Gastroesophageal sphincter (tissue), 4 donors: ENCODE measurements at regions not wholly inside any gene's neighbourhood (a gene's known extent, or its start where the extent isn't known, plus 50 kb on each side); places are given as distances from the start of the nearest gene placed in this dataset.

Experiments
- ATAC-seq: fragments of 150-250 bp; one replicate; pipeline ENCODE4 v1.9.1; 2016; ENCODE audit warnings: mild to moderate bottlenecking, moderate library complexity
- H3K27ac ChIP-seq, 4 donors: fragments of 200-600 bp; sonication (generic) in 3 of 4; 1 replicate in 3 of 4; 2 replicates in 1 of 4; pipeline ENCODE4 v1.5.1; 2016 to 2019
- H3K27me3 ChIP-seq: fragments of 200-600 bp; sonication (generic); one replicate; pipeline ENCODE4 v1.5.1; 2019
- H3K36me3 ChIP-seq, 2 donors: fragments of 200-600 bp; sonication (generic); one replicate each; pipeline ENCODE4 v1.5.1; 2019; ENCODE audit warnings: control low read depth in 1 of 2
- H3K4me1 ChIP-seq, 3 donors: fragments of 200-600 bp; sonication (generic); 1 replicate in 2 of 3; 2 replicates in 1 of 3; pipeline ENCODE4 v1.5.1; 2016 to 2019; ENCODE audit warnings: control low read depth in 2 of 3
- H3K4me3 ChIP-seq, 2 donors: fragments of 200-600 bp; sonication (generic); one replicate each; pipeline ENCODE4 v1.5.1; 2019; ENCODE audit warnings: mild to moderate bottlenecking in 1 of 2, moderate library complexity in 1 of 2
- H3K9me3 ChIP-seq, 3 donors: fragments of 200-600 bp; sonication (generic); one replicate each; pipeline ENCODE4 v1.5.1; 2017 to 2019; ENCODE audit warnings: control low read depth in 2 of 3
- EP300 ChIP-seq: sonication (generic); formaldehyde crosslinking; IDR thresholded peaks from one replicate; pipeline ENCODE4 v1.6.1; 2017; ENCODE audit warnings: antibody characterized with exemption, mild to moderate bottlenecking
- POLR2A ChIP-seq, 2 donors: fragments of 450-650 bp; IDR thresholded peaks; one replicate each; pipeline ENCODE4 v1.6.1; 2017; ENCODE audit warnings: antibody characterized with exemption in 2 of 2, mild to moderate bottlenecking in 2 of 2, moderate library complexity in 1 of 2
- POLR2AphosphoS5 ChIP-seq: sonication (generic); formaldehyde crosslinking; IDR thresholded peaks from one replicate; pipeline ENCODE4 v1.6.1; 2017; ENCODE audit warnings: antibody characterized with exemption
- WGBS, 2 donors: methylation state at CpG; one replicate each; pipeline ENCODE4 v1.1.5; 2018; ENCODE audit warnings: low coverage in 1 of 2; 5-methylcytosine and 5-hydroxymethylcytosine counted together
- TF ChIP-seq, protein P1 (sequence below), 4 experiments: fragments of 200-600 bp in 2 of 4; fragments of 450-650 bp in 2 of 4; sonication (generic) in 1 of 4; IDR thresholded peaks; one replicate each; pipeline ENCODE4 v1.5.1; 2017 to 2019; ENCODE audit warnings: antibody characterized with exemption in 4 of 4, mild to moderate bottlenecking in 2 of 4, moderate library complexity in 2 of 4

DNA sequence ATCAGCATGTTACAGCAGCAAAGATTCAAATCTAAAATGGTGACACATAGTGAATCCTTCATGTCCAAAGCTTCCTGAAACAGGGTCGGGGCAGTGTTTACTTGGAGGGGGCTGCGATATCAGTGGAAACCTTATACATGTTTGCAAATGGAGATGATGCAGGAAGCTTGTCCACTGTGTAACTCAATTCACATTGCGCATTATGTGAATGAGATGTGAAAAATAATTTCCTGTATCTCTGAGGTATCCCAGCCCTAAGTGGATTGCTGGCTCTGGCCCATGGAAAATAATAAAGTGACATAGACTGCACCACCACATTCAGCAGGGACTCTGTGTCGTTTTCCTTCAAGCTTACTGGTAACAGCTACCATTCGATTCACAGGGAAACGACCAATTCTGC lies 505.5 kb downstream of the GALR1 start:
- WGBS, 2 donors = 57 to 64% methylated on average over 6 of the region's 6 CpGs

DNA sequence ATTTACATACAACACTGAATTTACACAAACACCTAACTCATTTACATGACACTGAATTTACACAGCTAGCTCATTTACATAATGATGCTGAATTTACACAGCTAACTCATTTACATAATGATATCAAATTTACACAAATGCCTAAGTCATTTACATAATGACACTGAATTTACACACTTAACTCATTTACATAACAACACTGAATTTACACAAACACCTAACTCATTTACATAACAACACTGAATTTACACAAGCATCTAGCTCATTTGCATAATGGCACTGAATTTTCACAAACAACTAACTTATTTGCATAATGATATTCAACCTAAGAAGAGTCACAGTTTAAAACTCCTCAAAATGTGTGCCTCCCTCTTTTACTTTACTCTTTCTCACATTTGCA lies 511.7 kb downstream of the GALR1 start:
- TF ChIP-seq EP300 = no peak
- TF ChIP-seq POLR2A (IDR thresholded peaks at IDR 0.05) = no peak
- no peak for TF ChIP-seq POLR2AphosphoS5
- TF ChIP-seq, protein P1, sequence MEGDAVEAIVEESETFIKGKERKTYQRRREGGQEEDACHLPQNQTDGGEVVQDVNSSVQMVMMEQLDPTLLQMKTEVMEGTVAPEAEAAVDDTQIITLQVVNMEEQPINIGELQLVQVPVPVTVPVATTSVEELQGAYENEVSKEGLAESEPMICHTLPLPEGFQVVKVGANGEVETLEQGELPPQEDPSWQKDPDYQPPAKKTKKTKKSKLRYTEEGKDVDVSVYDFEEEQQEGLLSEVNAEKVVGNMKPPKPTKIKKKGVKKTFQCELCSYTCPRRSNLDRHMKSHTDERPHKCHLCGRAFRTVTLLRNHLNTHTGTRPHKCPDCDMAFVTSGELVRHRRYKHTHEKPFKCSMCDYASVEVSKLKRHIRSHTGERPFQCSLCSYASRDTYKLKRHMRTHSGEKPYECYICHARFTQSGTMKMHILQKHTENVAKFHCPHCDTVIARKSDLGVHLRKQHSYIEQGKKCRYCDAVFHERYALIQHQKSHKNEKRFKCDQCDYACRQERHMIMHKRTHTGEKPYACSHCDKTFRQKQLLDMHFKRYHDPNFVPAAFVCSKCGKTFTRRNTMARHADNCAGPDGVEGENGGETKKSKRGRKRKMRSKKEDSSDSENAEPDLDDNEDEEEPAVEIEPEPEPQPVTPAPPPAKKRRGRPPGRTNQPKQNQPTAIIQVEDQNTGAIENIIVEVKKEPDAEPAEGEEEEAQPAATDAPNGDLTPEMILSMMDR (IDR thresholded peaks at IDR 0.05) = no peak
- H3K27me3 ChIP-seq = peaks cover 17% of the 10 kb centered on the region
- H3K27ac ChIP-seq = no peak overlapping the region
- no peaks in the 10 kb centered on the region for H3K4me1 ChIP-seq
- H3K36me3 ChIP-seq = no peaks in the 10 kb centered on the region
- H3K4me3 ChIP-seq = no peak overlapping the region
- no peak for ATAC-seq
- no peaks in the 10 kb centered on the region for H3K9me3 ChIP-seq

More for the DNA sequence above, 505.5 kb downstream of the GALR1 start:
- Histone ChIP-seq H3K9me3 (no peaks in the 10 kb centered on the region), H3K4me1 (no peaks in the 10 kb centered on the region), H3K4me3 (no peak overlapping the region), H3K27ac (no peak overlapping the region), H3K27me3 (peaks cover 12% of the 10 kb centered on the region), H3K36me3 (no peaks in the 10 kb centered on the region)
- TF ChIP-seq POLR2A (IDR thresholded peaks at IDR 0.05) (no peak), POLR2AphosphoS5 (no peak), EP300 (no peak)
- TF ChIP-seq, protein P1 (IDR thresholded peaks at IDR 0.05) = no peak
- no peak for ATAC-seq

DNA sequence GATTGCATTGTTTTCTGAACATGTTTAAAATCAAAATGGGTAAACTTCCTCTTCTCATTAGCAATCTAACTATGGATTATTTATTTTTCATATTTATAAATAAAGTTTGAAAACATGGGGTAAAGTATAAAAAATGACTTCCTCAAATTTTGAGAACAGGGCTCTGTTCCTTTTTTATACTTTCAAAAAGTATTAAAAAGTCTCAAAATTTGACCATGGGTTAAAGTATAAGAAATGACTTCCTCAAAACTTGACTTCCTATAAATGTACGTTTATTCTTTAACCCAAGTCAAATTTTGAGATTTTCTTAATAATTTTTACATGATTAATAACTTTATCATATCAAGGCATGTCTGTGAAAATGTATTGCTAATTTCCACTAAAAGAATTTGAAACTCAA lies 512.4 kb downstream of the GALR1 start:
- Histone ChIP-seq H3K4me3 (no peak overlapping the region), H3K27ac (no peak overlapping the region), H3K36me3 (no peaks in the 10 kb centered on the region), H3K27me3 (peaks cover 23% of the 10 kb centered on the region), H3K4me1 (no peaks in the 10 kb centered on the region), H3K9me3 (no peaks in the 10 kb centered on the region)
- 50 to 57% methylated on average over 1 of the region's 1 CpG for WGBS, 2 donors
- no peak for ATAC-seq
- TF ChIP-seq POLR2A (IDR thresholded peaks at IDR 0.05) (no peak), EP300 (no peak), POLR2AphosphoS5 (no peak)
- TF ChIP-seq, protein P1 (IDR thresholded peaks at IDR 0.05) = no peak

DNA sequence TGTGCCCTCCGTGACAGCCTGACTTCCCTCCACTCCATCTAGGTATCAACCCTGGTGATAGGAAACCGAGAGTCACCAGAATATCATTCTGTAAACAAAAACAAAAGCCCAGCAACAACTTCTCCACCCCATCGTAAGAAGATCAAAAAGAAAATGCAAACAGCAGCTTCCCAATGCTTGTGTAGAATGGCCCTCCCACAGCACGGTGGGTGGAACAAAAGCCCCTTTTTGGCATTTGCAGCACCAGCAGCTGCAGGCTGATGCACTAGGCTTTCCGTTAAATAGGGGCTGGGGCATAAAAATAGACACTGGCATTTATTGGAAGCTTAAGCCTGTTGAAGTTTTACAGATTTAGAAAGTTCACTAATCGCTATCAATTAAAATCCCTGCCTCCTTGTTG lies 513.0 kb downstream of the GALR1 start:
- H3K4me1 ChIP-seq = no peaks in the 10 kb centered on the region
- ATAC-seq = no peak
- H3K9me3 ChIP-seq = no peaks in the 10 kb centered on the region
- H3K27me3 ChIP-seq = peaks cover 25% of the 10 kb centered on the region
- H3K27ac ChIP-seq = no peak overlapping the region
- no peak for TF ChIP-seq POLR2AphosphoS5
- TF ChIP-seq, protein P1 (IDR thresholded peaks at IDR 0.05) = no peak
- no peak for TF ChIP-seq POLR2A (IDR thresholded peaks at IDR 0.05)
- no peak for TF ChIP-seq EP300
- H3K36me3 ChIP-seq = no peaks in the 10 kb centered on the region
- 22 to 28% methylated on average over 4 to 6 of the region's 6 CpGs for WGBS, 2 donors
- H3K4me3 ChIP-seq = no peak overlapping the region

DNA sequence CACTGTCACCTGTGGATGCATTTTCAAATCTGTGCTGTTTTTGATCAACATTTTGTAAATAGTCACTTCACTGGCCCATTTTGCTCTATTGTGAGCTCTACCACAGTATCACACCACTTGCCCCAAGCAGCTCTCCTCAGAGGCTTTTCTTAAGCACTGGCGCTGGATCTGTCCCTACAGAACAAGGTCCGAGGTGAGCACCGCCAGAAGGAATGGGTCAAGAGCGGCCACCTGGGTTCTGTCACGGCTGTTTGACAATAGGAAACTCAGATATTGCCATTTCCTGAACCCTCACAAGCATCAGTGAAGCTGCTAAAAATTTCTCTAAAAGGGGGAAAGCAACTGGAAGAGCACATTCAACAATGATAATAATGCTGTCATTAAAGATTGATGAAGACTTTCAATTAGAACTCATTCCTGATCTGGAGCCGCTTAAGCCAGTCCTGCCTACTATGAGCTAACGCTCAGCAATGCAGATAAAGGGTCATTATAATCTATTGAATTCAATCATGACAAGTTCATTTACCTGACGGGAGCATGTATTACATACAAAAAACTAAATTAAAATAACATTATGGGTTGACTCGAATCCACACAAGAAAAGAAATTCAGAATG lies 514.0 kb downstream of the GALR1 start:
- H3K4me1 ChIP-seq = no peaks in the 10 kb centered on the region
- H3K9me3 ChIP-seq = no peaks in the 10 kb centered on the region
- no peaks in the 10 kb centered on the region for H3K36me3 ChIP-seq
- no peak for ATAC-seq
- peaks cover 25% of the 10 kb centered on the region for H3K27me3 ChIP-seq
- TF ChIP-seq, protein P1 (IDR thresholded peaks at IDR 0.05) = no peak
- no peak overlapping the region for H3K27ac ChIP-seq
- H3K4me3 ChIP-seq = no peak overlapping the region
- 24 to 46% methylated on average over 4 to 6 of the region's 9 CpGs for WGBS, 2 donors
